Ishikawa (cell line): ENCODE measurements at regions not wholly inside any gene's neighbourhood (a gene's known extent, or its start where the extent isn't known, plus 50 kb on each side); places are given as distances from the start of the nearest gene placed in this dataset.
A peak's percentile ranks its signal among the peaks of the same experiment; 100 is the strongest.

Experiments used
- CEBPB ChIP-seq: IDR thresholded peaks from 2 replicates; pipeline ENCODE4 v1.6.1; 2012
- CREB1 ChIP-seq: IDR thresholded peaks from 2 replicates; pipeline ENCODE4 v1.6.1; 2012; ENCODE audit warnings: low read depth
- EGR1 ChIP-seq: IDR thresholded peaks from 2 replicates; pipeline ENCODE4 v1.6.1; 2012
- EP300 ChIP-seq: IDR thresholded peaks from 2 replicates; pipeline ENCODE4 v1.6.1; 2012; ENCODE audit warnings: borderline replicate concordance
- FOXM1 ChIP-seq: IDR thresholded peaks from 2 replicates; pipeline ENCODE4 v1.6.1; 2012; ENCODE audit warnings: low read depth, borderline replicate concordance
- NFIC ChIP-seq: IDR thresholded peaks from 2 replicates; pipeline ENCODE4 v1.6.1; 2012
- RAD21 ChIP-seq: IDR thresholded peaks from 2 replicates; pipeline ENCODE4 v1.6.1; 2012; ENCODE audit warnings: low read depth
- TAF1 ChIP-seq: IDR thresholded peaks from 2 replicates; pipeline ENCODE4 v1.6.1; 2012; ENCODE audit warnings: low read depth, mild to moderate bottlenecking
- TCF12 ChIP-seq: IDR thresholded peaks from 2 replicates; pipeline ENCODE4 v1.6.1; 2012; ENCODE audit warnings: low read depth
- TEAD4 ChIP-seq: IDR thresholded peaks from 2 replicates; pipeline ENCODE4 v1.6.1; 2012
- YY1 ChIP-seq: IDR thresholded peaks from 2 replicates; pipeline ENCODE4 v1.6.1; 2012; ENCODE audit warnings: low read depth
- ZBTB7A ChIP-seq: IDR thresholded peaks from 2 replicates; pipeline ENCODE4 v1.6.1; 2012; ENCODE audit warnings: low read depth
- TF ChIP-seq, protein P1 (sequence below): IDR thresholded peaks from 2 replicates; pipeline ENCODE4 v1.6.1; 2012
- TF ChIP-seq, protein P2 (sequence below): IDR thresholded peaks from 2 replicates; pipeline ENCODE4 v1.6.1; 2012
- TF ChIP-seq, protein P3 (sequence below): IDR thresholded peaks from 2 replicates; pipeline ENCODE4 v1.6.1; 2012; ENCODE audit warnings: low read depth, mild to moderate bottlenecking

DNA sequence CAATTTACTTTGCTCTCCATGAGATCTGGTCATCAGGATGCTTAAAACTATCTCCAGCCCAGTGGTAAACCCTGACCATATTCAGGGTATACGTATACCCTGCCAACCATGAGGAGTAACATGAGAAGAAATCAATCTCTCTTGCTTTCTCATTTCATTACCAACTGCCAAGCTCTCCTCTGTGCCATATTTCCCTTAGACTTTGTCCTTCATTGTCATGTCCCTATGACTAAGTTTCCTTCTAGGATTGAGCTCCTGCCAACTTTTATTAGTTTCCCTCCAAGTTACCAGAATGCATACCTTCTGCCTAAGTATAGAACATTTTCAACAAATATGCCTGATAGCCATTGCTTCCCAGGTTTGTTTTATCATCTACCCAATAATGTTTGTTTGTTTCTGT is 1113.9 kb upstream of the B3GALT2 start:
- TF ChIP-seq EGR1 (no peak), EP300 (no peak), YY1 (no peak), RAD21 (no peak), FOXM1 (no peak), ZBTB7A (no peak), TAF1 (no peak), NFIC (no peak), TCF12 (no peak), CREB1 (no peak), CEBPB (no peak), TEAD4 (no peak)
- TF ChIP-seq, protein P1, sequence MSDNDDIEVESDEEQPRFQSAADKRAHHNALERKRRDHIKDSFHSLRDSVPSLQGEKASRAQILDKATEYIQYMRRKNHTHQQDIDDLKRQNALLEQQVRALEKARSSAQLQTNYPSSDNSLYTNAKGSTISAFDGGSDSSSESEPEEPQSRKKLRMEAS: no peak
- TF ChIP-seq, protein P2, sequence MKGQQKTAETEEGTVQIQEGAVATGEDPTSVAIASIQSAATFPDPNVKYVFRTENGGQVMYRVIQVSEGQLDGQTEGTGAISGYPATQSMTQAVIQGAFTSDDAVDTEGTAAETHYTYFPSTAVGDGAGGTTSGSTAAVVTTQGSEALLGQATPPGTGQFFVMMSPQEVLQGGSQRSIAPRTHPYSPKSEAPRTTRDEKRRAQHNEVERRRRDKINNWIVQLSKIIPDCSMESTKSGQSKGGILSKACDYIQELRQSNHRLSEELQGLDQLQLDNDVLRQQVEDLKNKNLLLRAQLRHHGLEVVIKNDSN: no peak
- TF ChIP-seq, protein P3, sequence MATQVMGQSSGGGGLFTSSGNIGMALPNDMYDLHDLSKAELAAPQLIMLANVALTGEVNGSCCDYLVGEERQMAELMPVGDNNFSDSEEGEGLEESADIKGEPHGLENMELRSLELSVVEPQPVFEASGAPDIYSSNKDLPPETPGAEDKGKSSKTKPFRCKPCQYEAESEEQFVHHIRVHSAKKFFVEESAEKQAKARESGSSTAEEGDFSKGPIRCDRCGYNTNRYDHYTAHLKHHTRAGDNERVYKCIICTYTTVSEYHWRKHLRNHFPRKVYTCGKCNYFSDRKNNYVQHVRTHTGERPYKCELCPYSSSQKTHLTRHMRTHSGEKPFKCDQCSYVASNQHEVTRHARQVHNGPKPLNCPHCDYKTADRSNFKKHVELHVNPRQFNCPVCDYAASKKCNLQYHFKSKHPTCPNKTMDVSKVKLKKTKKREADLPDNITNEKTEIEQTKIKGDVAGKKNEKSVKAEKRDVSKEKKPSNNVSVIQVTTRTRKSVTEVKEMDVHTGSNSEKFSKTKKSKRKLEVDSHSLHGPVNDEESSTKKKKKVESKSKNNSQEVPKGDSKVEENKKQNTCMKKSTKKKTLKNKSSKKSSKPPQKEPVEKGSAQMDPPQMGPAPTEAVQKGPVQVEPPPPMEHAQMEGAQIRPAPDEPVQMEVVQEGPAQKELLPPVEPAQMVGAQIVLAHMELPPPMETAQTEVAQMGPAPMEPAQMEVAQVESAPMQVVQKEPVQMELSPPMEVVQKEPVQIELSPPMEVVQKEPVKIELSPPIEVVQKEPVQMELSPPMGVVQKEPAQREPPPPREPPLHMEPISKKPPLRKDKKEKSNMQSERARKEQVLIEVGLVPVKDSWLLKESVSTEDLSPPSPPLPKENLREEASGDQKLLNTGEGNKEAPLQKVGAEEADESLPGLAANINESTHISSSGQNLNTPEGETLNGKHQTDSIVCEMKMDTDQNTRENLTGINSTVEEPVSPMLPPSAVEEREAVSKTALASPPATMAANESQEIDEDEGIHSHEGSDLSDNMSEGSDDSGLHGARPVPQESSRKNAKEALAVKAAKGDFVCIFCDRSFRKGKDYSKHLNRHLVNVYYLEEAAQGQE: no peak

DNA sequence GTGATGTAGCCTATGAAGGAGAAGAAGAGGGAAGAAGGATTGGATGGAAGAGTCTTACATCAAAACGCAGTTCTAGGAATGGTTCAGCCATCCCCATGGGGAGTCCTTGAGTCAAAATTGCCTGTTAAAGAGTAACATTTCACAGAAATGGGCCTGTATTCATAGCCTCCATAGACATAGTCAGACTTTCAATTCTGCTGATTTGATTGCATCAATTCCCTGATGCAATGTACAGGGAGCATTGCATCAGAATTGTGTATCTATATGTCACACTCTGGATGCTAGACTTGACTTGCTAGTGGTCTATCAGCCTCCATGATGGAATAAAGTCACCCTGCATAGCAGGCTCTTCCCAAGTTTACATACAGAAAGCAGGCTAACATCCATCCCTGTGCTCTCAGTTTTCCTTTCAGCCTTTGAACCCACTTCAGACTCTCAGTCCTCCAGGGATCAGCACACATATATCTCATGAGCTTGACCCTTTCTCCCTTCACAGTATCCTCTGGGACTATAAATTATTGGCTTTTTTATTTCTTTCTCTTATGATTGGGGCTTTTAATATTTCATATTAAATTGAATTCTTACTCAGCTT is 1111.7 kb upstream of the B3GALT2 start:
- TF ChIP-seq CEBPB (peak; percentile 64; the same call in 1 of the 2 replicates), NFIC (no peak)

DNA sequence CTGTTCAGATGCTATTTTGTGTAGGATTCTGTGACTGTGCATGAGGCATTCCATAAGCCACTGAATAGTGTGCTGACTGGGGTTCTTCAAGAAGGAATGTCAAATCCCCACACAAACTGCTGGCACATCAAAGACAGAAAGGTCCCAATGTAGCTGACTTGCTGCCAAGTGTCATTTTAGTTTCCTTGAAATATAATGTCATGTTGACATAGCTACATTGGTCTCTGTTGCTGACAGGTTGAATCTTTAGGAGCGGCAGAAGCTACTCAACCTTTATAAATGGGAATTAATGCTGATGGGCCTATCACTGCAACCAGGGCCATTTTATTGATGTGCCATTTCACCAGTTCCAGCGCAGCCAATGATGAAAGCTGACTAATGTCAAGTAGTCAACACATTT is 1110.7 kb upstream of the B3GALT2 start:
- no peak for TF ChIP-seq NFIC
- TF ChIP-seq, protein P3: no peak
- no peak for TF ChIP-seq TAF1

DNA sequence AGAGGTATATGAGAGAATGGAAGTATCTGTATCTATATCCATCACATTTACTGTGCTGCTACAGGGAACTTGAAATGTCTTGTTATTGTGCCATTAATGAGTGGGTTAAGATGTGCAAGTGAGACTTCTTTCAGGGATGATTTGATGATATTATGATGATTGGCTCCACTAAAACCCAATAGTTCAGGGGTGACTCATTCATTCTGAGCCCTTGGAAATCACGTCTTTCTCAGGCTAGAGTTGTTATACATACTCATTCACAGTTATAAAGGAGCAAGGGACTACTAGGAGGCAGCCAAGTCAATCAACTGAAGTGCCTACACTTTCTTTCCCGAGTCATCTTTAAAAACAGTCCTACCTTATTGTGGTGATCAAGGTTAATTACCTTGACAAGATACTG is 1109.8 kb upstream of the B3GALT2 start:
- TF ChIP-seq EP300 (no peak), TCF12 (no peak), NFIC (no peak), EGR1 (no peak), CREB1 (no peak), RAD21 (no peak), YY1 (no peak), FOXM1 (no peak), TAF1 (no peak), ZBTB7A (no peak)
- TF ChIP-seq, protein P2: no peak
- TF ChIP-seq, protein P1: no peak
- TF ChIP-seq, protein P3: no peak

DNA sequence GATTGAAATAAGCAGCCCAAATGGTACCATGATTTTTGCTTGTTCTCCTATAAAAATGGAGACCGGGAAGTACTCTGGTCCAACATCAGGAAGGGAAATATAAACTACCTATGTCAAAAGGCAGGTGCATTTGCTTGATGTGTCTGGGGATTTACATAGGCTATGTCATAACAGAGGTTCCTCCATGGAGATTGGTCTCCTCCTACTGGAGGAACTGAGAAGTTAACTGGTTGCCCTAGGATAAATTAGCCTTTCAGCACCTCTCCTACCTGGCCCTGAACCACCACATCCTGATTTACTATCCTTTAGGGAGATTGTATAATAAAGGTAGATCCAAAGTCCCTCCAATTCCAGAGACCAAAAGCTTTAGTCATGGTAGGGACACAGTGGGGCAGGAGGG is 1109.3 kb upstream of the B3GALT2 start:
- TF ChIP-seq EGR1 (no peak), RAD21 (peak; percentile 86), TAF1 (no peak), ZBTB7A (no peak), TCF12 (no peak), FOXM1 (no peak)
- TF ChIP-seq, protein P3: no peak
